DMS 273 (cell line): ENCODE measurements at regions not wholly inside any gene's neighbourhood (a gene's known extent, or its start where the extent isn't known, plus 50 kb on each side); places are given as distances from the start of the nearest gene placed in this dataset.
A peak's percentile ranks its signal among the peaks of the same experiment; 100 is the strongest.

Source experiments
- DNase-seq: peaks from one replicate; lab custom pipeline; 2025; ENCODE audit not compliant: unreplicated experiment; lab: John Stamatoyannopoulos, UW

DNA sequence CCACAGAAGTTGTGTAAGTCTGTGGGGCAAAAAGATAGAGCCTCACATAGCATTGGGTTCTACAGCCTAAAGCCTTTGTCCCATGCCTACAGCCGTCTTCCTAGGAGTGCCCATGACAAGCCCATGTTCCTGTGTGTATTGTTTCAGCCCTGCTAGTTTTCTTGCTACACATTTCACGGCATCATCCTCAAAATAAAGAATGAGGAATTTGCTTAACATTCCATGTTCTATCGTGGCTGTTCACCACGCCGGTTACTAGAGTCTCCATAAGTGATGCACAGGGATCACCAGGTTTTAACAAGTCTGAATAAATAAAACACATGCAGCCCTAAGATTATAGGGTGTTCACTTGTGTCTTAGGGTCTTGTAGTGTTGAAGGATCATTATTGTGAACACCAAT, 87.4 kb upstream of the NGF start:
- no peak for DNase-seq

- no peak for DNase-seq
Measured at GRCh38 chr1:115423776-115424175, 85.7 kb upstream of the NGF start.

DNA sequence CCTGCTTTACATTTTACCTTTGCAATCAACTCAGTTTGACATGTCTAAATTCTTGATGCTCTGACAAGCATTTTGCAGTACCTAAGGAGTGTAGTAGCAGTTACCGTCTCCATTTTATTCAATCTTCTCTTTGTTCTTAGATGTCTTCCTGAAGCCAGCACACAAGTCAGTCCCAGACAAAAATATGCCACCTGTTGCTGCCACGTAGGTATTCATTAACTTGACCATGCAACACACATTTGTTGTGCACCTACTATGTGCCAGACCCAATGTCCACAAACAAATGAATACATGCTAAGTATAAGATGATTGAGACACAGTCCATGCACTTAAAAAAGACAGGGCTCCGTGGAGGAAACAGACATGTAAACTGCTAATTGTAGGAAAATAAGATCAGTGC, 81.5 kb upstream of the NGF start:
- DNase-seq, result no peak

DNA sequence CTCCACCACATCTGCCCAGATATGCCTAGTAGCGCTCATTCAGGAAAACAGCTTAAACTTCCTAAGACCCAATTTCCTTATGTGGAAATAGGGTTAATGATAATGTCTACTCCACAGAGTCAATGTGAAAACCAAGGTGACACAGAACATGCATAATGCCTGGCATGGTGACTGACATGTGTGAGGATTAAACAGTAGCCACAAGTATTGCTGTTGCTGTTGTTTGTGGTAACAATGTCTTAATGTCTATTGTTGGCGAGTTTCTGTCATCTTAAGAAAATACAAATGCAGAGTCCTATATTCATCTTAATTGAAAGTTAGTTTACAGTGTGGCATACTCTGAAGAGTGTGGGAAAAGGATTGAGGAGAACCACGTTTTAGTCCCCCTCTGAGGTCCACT, 75.6 kb upstream of the NGF start:
- no peak for DNase-seq

GRCh38 chr1:115413208-115413607, 75.2 kb upstream of the NGF start:
- no peak for DNase-seq

DNA sequence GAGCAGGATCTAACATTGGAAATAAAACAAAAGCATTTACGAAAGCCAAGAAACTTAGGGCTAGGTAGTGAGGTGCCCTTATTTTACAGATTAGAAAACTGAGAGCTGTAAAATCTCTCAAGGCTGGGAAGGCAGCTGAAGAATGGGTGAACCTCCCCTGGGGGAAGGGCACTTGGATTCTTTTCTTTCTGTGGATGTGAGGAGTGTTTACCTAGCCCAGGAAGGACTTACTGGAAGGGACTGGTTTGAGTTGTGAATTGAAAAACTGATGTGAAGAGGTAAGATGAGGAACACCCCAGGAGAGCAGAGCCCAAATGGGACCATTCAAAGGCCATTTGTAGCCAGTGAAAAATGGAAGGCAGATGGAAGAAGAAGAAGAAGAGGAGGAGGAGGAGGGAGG, 74.7 kb upstream of the NGF start:
- DNase-seq, result no peak

GRCh38 chr1:115412286-115412685, 74.2 kb upstream of the NGF start:
- DNase-seq, result no peak

DNA sequence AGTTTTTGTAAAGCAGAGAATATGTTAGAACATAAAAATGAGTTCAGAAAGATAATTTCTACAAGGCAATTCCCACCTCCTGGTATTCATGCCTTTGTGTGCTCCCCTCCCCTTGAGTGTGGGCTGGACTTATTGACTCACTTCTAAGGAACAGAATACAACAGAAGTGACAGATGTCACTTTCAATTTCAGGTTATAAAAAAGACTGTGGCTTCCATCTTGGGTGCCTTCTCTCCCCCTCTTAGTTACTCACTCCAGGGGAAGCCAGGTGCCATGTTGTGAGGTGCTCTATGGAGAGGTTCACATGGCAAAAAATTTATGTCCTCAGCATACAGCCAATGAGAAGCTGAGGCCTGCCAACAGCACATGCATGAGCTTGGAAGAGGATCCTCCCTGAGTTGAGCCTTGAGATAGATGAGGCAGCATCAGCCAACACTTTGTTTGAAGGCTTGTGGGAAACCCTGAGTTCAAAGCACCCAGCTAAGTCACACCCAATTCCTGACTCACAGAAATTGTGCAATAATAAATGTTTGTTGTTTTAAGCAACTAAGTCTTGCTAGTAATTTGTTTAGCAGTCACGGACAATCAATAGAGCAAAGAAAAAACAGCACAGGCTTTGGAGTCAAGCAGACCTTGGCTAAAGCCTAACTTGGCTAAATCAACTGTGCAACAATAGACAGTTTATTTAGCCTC, 73.5 kb upstream of the NGF start:
- DNase-seq, result peak; percentile 4

DNA sequence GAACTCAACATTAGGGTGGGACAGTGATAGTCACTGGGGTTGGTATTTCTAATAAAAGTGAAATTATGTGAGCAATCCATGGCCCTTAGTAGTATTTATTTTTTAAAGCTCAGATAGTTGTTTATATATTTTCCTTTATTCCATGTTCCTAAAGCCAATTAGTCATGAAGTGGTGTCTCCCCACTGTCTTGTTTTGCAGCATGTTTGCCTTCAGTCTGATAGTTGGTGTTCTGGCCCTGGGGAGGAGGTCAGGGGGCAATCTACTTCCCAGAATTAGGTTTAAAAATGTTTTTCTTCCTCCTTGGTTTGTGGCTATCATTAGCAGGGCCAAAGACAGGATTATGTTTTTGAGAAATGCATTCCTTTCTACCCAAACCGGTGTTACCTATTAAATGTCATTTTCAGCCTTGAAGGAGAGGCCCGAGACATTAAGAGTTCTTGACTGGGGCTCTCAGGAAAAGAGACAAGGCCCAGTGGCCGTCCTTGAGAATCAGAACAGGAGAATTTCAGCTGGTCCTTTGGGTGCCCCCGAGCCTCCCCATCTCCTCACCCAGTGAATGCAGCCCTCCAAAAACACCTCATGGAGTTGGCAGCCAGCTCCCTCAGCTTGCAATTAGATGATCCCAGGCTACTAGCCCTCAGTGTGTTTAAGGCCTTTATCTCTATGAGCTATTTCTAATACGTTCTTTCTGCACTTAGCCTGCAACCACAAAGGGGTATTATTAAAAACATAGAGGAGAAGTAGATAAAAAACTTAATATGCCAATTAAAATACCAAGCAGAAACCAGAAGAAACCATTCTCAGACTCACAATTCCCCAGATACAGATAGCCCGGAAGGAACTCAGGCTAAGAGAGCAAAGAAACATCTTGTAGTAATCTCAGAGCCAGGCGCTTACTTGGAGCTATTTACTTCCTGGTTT, 71.3 kb upstream of the NGF start:
- DNase-seq, result no peak

- no peak for DNase-seq
Measured at GRCh38 chr1:115408533-115408932, 70.5 kb upstream of the NGF start.

- no peak for DNase-seq
Measured at GRCh38 chr1:115404911-115405310, 66.9 kb upstream of the NGF start.

DNA sequence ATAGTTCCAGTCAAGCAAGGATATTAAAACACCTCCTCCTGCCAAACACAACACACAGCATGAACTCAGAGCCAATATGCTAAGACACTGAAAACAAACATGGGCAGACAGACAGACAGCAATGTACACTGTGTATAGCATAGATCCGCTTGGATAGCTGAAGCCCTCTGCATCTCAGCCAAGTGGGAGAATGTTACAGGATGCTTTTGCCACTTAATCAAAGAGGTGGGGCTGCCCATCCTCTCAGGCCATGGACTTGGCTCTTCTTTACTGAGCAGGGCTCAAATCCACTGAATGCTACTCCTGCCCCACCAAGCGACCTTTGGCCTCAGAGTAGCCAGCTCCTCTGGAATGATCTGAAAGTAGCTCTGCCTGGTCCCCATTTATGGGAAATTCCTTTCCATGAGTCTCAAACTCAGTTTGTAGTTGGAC, 64.7 kb upstream of the NGF start:
- DNase-seq, result no peak

- DNase-seq, result no peak
Measured at GRCh38 chr1:115401676-115402075, 63.6 kb upstream of the NGF start.

GRCh38 chr1:115400891-115401290, 62.8 kb upstream of the NGF start:
- DNase-seq, result no peak

DNA sequence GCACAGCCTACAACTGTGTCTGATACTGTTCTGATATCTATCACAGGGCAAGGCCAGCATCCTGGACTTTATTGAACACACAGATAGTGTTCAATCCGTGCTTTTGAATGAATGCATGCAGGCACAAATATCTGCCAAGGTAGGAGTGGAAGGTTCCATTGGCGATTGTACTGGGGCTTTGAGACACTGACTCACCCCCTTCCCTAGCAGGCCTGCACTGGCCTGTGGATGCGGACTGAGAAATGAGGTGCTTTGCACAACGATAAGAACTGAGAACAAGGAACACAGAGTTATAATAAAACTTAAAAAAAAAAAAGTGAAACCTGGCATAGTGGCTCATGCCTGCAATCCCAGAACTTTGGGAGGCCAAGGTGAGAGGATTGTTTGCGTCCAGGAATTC, 62.4 kb upstream of the NGF start:
- no peak for DNase-seq

- no peak for DNase-seq
Measured at GRCh38 chr1:115398745-115399144, 60.7 kb upstream of the NGF start.
